ENCODE measurements at regions not wholly inside any gene's neighbourhood (a gene's known extent, or its start where the extent isn't known, plus 50 kb on each side); places are given as distances from the start of the nearest gene placed in this dataset.

DNA sequence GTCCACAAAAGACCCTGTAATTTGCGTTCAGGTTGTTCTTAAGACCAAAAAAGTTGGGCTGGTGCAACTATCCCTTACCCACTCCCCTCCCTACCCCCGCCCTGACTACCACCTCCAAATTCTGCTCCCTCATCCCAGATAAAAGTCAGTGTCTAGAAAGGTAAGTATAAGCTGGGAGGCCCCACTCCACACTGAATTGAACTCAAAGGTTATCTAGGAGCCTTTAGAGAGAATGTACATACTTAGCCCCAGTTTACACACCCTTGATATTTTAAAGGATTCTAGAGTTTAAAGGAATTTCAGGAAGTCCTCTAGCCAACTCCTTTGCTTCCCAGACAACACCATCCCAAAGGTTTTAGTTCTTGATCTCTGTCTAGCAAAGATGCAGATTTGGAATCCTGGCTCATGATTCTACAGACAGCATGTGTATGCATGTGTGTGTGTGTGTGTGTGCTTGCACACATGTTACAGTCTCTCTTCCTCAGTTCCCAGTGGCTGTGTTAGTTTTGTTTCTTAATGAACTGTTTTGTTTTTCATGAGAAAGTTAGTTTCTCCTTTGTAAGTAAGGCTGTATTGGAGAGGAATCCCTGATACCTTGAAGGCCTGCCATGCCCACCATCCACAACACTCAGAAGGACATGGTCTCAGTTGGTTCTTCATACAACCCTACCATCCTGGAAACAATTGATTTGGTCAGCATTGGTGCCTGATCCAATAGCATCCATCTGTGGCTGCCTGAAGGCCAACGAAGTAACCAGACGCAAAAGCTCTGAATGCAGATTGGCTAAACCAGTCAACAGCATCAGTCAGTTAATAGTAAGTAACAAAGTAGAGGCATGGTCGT is 281.3 kb downstream of the SOX9 start:
- TF ChIP-seq, protein P1, sequence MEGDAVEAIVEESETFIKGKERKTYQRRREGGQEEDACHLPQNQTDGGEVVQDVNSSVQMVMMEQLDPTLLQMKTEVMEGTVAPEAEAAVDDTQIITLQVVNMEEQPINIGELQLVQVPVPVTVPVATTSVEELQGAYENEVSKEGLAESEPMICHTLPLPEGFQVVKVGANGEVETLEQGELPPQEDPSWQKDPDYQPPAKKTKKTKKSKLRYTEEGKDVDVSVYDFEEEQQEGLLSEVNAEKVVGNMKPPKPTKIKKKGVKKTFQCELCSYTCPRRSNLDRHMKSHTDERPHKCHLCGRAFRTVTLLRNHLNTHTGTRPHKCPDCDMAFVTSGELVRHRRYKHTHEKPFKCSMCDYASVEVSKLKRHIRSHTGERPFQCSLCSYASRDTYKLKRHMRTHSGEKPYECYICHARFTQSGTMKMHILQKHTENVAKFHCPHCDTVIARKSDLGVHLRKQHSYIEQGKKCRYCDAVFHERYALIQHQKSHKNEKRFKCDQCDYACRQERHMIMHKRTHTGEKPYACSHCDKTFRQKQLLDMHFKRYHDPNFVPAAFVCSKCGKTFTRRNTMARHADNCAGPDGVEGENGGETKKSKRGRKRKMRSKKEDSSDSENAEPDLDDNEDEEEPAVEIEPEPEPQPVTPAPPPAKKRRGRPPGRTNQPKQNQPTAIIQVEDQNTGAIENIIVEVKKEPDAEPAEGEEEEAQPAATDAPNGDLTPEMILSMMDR (conservative IDR thresholded peaks at IDR 0.05; ENCODE audit: low read depth, low read length), result no peak
- TF ChIP-seq EZH2 (IDR thresholded peaks at IDR 0.05; ENCODE audit: low read length, unreplicated experiment), result no peak

Measured in PC-3 (cell line).